IMR-90 (cell line): ENCODE measurements at regions not wholly inside any gene's neighbourhood (a gene's known extent, or its start where the extent isn't known, plus 50 kb on each side); places are given as distances from the start of the nearest gene placed in this dataset.

Experiments
- CEBPB ChIP-seq: IDR thresholded peaks from 2 replicates; pipeline ENCODE4 v1.6.1; 2012; ENCODE audit warnings: low read depth, low read length, improper control_type of control experiment
- MAFK ChIP-seq: IDR thresholded peaks from 2 replicates; pipeline ENCODE4 v1.6.1; 2012; ENCODE audit warnings: low read depth, low read length, improper control_type of control experiment
- POLR2A ChIP-seq: IDR thresholded peaks from 2 replicates; pipeline ENCODE4 v1.6.1; 2012; ENCODE audit warnings: mild to moderate bottlenecking, low read depth, low read length
- RAD21 ChIP-seq: IDR thresholded peaks from 2 replicates; pipeline ENCODE4 v1.6.1; 2012; ENCODE audit warnings: low read length, improper control_type of control experiment
- TF ChIP-seq, protein P1 (sequence below): conservative IDR thresholded peaks from 2 replicates; pipeline ENCODE4 v1.5.1; 2012; ENCODE audit warnings: mild to moderate bottlenecking, low read depth, low read length, improper control_type of control experiment

DNA sequence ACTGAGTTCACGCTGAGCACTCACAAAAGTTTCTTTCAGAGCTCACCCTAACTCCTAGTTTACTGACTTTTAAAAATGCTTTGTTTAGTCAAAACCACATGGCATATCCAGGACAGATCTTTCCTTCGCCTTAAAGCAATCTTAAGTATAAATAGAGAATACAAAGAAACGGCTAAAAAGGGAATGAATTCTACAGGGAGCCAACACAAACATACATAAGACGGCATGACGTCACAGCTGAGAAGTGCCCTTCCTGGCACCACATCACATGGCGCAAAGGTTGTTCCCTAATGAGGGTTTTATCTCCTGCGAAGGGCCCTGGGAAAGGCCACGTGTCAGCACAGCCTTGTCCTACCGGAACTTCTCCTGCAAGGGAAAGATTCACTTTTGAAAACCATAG is 141.3 kb downstream of the IRX1 start:
- TF ChIP-seq POLR2A, result no peak
- TF ChIP-seq MAFK, result no peak
- no peak for TF ChIP-seq RAD21
- TF ChIP-seq, protein P1, sequence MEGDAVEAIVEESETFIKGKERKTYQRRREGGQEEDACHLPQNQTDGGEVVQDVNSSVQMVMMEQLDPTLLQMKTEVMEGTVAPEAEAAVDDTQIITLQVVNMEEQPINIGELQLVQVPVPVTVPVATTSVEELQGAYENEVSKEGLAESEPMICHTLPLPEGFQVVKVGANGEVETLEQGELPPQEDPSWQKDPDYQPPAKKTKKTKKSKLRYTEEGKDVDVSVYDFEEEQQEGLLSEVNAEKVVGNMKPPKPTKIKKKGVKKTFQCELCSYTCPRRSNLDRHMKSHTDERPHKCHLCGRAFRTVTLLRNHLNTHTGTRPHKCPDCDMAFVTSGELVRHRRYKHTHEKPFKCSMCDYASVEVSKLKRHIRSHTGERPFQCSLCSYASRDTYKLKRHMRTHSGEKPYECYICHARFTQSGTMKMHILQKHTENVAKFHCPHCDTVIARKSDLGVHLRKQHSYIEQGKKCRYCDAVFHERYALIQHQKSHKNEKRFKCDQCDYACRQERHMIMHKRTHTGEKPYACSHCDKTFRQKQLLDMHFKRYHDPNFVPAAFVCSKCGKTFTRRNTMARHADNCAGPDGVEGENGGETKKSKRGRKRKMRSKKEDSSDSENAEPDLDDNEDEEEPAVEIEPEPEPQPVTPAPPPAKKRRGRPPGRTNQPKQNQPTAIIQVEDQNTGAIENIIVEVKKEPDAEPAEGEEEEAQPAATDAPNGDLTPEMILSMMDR, result no peak
- no peak for TF ChIP-seq CEBPB
